CD14-positive monocyte (primary cell): ENCODE measurements at regions not wholly inside any gene's neighbourhood (a gene's known extent, or its start where the extent isn't known, plus 50 kb on each side); places are given as distances from the start of the nearest gene placed in this dataset.

ENCODE experiments used
- DNase-seq, 3 donors: peaks; one replicate each; pipeline ENCODE4 v3.0.0-alpha.2; 2011 to 2022
- H2AFZ ChIP-seq: 2 replicates; pipeline ENCODE4 v1.6.0; 2012; ENCODE audit warnings: mild to moderate bottlenecking, low read depth, low read length, inconsistent platforms; ENCODE audit not compliant: insufficient read depth, poor library complexity, severe bottlenecking
- H3K27ac ChIP-seq, 2 donors: 1 replicate in 1 of 2; 2 replicates in 1 of 2; pipeline ENCODE4 v1.5.1; 2012 to 2013; ENCODE audit warnings: low read length in 2 of 2, control low read depth in 1 of 2, inconsistent platforms in 1 of 2, low read depth in 1 of 2, mild to moderate bottlenecking in 1 of 2
- H3K27me3 ChIP-seq, 2 donors: one replicate each; pipeline versions ENCODE4 v1.6.0 to v1.6.1; 2011 to 2013; ENCODE audit warnings: low read length in 2 of 2; ENCODE audit not compliant: control insufficient read depth in 2 of 2, insufficient read depth in 2 of 2
- H3K36me3 ChIP-seq, 2 donors: replicated peaks in 1 of 2; 1 replicate in 1 of 2; 2 replicates in 1 of 2; pipeline versions ENCODE4 v1.5.1 to v1.6.1; 2012 to 2013; ENCODE audit warnings: low read length in 2 of 2, control low read depth in 1 of 2, inconsistent platforms in 1 of 2, mild to moderate bottlenecking in 1 of 2; ENCODE audit not compliant: insufficient read depth in 2 of 2, control insufficient read depth in 1 of 2
- H3K4me1 ChIP-seq, 2 donors: 1 replicate in 1 of 2; 2 replicates in 1 of 2; pipeline versions ENCODE4 v1.5.1 to v1.6.1; 2012 to 2013; ENCODE audit warnings: low read length in 2 of 2, control low read depth in 1 of 2, inconsistent platforms in 1 of 2, mild to moderate bottlenecking in 1 of 2, moderate library complexity in 1 of 2; ENCODE audit not compliant: insufficient read depth in 2 of 2, control insufficient read depth in 1 of 2
- H3K4me2 ChIP-seq: replicated peaks from 2 replicates; pipeline ENCODE3; 2012; ENCODE audit warnings: low read length, moderate library complexity, mild to moderate bottlenecking; ENCODE audit not compliant: poor library complexity, severe bottlenecking; ENCODE audit errors: extremely low read depth
- H3K4me3 ChIP-seq, 3 experiments: fragments of 200-600 bp in 1 of 3; sonication (generic) in 1 of 3; replicated peaks in 1 of 3; 1 replicate in 2 of 3; 2 replicates in 1 of 3; pipeline ENCODE4 v1.5.1; 2011 to 2013; ENCODE audit warnings: low read length in 3 of 3, mild to moderate bottlenecking in 3 of 3, control low read depth in 2 of 3, low read depth in 2 of 3, inconsistent platforms in 1 of 3, moderate library complexity in 1 of 3
- H3K79me2 ChIP-seq: 2 replicates; pipeline ENCODE4 v1.6.0; 2012; ENCODE audit warnings: mild to moderate bottlenecking, control low read depth, inconsistent platforms, low read length, moderate library complexity; ENCODE audit not compliant: insufficient read depth
- H3K9ac ChIP-seq: 2 replicates; pipeline ENCODE4 v1.6.0; 2017; ENCODE audit warnings: low read length, mild to moderate bottlenecking; ENCODE audit not compliant: insufficient read depth, poor library complexity, severe bottlenecking
- H3K9me3 ChIP-seq, 2 donors: replicated peaks in 1 of 2; 1 replicate in 1 of 2; 2 replicates in 1 of 2; pipeline versions ENCODE4 v1.5.1 to v1.6.1; 2012 to 2013; ENCODE audit warnings: low read length in 2 of 2, control low read depth in 1 of 2; ENCODE audit not compliant: control insufficient read depth in 1 of 2, insufficient read depth in 1 of 2
- H4K20me1 ChIP-seq: 2 replicates; pipeline ENCODE4 v1.6.0; 2012; ENCODE audit warnings: mild to moderate bottlenecking, low read length, control low read depth, moderate library complexity; ENCODE audit not compliant: insufficient read depth
- H3K27ac Mint-ChIP-seq, 7 donors: one replicate each; pipeline ENCODE4 v1.8.0; 2020; ENCODE audit warnings: mild to moderate bottlenecking in 7 of 7, mixed read lengths in 7 of 7, moderate library complexity in 6 of 7, inconsistent platforms in 2 of 7
- H3K27me3 Mint-ChIP-seq, 3 donors: one replicate each; pipeline ENCODE4 v1.8.0; 2021 to 2022; ENCODE audit warnings: low read depth in 3 of 3, mild to moderate bottlenecking in 3 of 3, mixed read lengths in 3 of 3, moderate library complexity in 3 of 3, inconsistent platforms in 1 of 3
- H3K36me3 Mint-ChIP-seq, 2 donors: one replicate each; pipeline ENCODE4 v1.8.0; 2020; ENCODE audit warnings: mixed read lengths in 2 of 2, inconsistent platforms in 1 of 2, mild to moderate bottlenecking in 1 of 2
- H3K4me1 Mint-ChIP-seq: one replicate; pipeline ENCODE4 v1.8.0; 2020; ENCODE audit warnings: mild to moderate bottlenecking, mixed read lengths
- H3K4me3 Mint-ChIP-seq, 2 donors: one replicate each; pipeline ENCODE4 v1.8.0; 2020; ENCODE audit warnings: mild to moderate bottlenecking in 2 of 2, mixed read lengths in 2 of 2, moderate library complexity in 1 of 2
- H3K9me3 Mint-ChIP-seq, 7 donors: one replicate each; pipeline ENCODE4 v1.8.0; 2020 to 2022; ENCODE audit warnings: mixed read lengths in 7 of 7, mild to moderate bottlenecking in 6 of 7, moderate library complexity in 6 of 7, inconsistent platforms in 2 of 7
- WGBS: methylation state at CpG from one replicate; pipeline ENCODE4 v1.1.5; 2013; ENCODE audit warnings: missing lambda C conversion rate; ENCODE audit not compliant: insufficient coverage; 5-methylcytosine and 5-hydroxymethylcytosine counted together
- intact Hi-C, 2 donors: fragments of 100-400 bp; cut with micrococcal nuclease; formaldehyde crosslinking; loops; one replicate each; pipeline versions ENCODE4 v1.15.0 to v1.15.1; 2023
- TF ChIP-seq, protein P1 (sequence below): fragments of 200-600 bp; IDR thresholded peaks from one replicate; pipeline ENCODE4 v1.8.0; 2022; ENCODE audit warnings: antibody characterized with exemption, mild to moderate bottlenecking

DNA sequence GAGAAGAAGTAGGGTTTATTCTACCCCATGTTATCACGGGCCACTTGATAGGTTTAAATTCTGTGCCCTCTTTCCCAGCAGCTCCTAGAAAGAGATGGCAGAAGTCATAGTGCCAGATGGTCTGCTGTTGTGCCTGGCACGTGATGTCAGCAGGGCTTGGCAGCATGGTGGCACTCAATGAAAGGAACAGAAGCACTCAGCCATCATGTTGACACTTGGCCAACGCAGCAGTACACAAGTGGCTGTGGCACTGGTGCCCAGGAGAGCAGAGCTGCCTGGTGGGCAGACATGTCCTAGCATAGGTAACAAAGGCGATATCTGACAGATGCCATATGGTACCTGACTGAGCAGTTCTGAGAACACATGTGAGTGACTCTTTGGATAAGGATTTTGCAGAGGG is 796.4 kb upstream of the ACO1 start:
- intact Hi-C loops = no loop called here
- H3K9me3 Mint-ChIP-seq = peaks cover 0 to 5% (median 0%) of the 10 kb centered on the region in 7 donors

DNA sequence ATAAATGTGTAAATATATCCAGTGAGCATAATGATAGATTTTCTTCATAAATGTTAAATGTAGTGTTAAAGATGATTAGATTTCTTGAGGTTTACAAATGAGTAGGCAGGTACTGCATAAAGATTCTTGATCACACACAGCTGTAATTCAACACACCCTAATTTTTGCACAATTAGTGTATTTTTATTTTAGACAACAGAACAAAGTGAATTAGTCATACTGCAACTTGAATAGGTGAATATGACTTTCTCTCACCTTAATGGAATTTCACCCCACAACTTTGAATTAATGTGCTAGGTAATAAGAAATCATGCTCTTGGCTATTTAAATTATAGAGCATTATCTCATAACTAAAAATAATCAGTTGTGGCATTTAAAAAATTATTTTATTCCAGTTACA is 795.7 kb upstream of the ACO1 start:
- Histone ChIP-seq H3K4me2 (no peak overlapping the region), H3K27ac (no peak overlapping the region)

More for the DNA sequence above, 796.4 kb upstream of the ACO1 start:
- TF ChIP-seq, protein P1, sequence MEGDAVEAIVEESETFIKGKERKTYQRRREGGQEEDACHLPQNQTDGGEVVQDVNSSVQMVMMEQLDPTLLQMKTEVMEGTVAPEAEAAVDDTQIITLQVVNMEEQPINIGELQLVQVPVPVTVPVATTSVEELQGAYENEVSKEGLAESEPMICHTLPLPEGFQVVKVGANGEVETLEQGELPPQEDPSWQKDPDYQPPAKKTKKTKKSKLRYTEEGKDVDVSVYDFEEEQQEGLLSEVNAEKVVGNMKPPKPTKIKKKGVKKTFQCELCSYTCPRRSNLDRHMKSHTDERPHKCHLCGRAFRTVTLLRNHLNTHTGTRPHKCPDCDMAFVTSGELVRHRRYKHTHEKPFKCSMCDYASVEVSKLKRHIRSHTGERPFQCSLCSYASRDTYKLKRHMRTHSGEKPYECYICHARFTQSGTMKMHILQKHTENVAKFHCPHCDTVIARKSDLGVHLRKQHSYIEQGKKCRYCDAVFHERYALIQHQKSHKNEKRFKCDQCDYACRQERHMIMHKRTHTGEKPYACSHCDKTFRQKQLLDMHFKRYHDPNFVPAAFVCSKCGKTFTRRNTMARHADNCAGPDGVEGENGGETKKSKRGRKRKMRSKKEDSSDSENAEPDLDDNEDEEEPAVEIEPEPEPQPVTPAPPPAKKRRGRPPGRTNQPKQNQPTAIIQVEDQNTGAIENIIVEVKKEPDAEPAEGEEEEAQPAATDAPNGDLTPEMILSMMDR = no peak
- Mint-ChIP-seq H3K4me3 (no peak overlapping the region), H3K36me3 (no peaks in the 10 kb centered on the region), H3K27me3 (peaks cover 0 to 1% (median 0%) of the 10 kb centered on the region in 3 donors), H3K4me1 (no peaks in the 10 kb centered on the region), H3K27ac (no peak overlapping the region)
- Histone ChIP-seq H4K20me1 (no peaks in the 10 kb centered on the region), H3K36me3 (no peaks in the 10 kb centered on the region), H3K9ac (no peak overlapping the region), H3K79me2 (no peaks in the 10 kb centered on the region), H3K27me3 (no peaks in the 10 kb centered on the region), H3K27ac (no peak overlapping the region), H3K4me2 (no peak overlapping the region), H3K4me3 (no peak overlapping the region), H3K4me1 (no peaks in the 10 kb centered on the region), H2AFZ (no peak overlapping the region), H3K9me3 (no peaks in the 10 kb centered on the region)
- 81% methylated on average over 4 of the region's 4 CpGs for WGBS
- DNase-seq = no peak

More for the DNA sequence above, 795.7 kb upstream of the ACO1 start:
- no peaks in the 10 kb centered on the region for H3K36me3 Mint-ChIP-seq
- H3K36me3 ChIP-seq = no peaks in the 10 kb centered on the region
- H3K4me1 ChIP-seq = no peaks in the 10 kb centered on the region
- intact Hi-C loops = no loop called here
- TF ChIP-seq, protein P1 = no peak
- no peak overlapping the region for H3K9ac ChIP-seq
- H3K27me3 Mint-ChIP-seq = peaks cover 0 to 1% (median 0%) of the 10 kb centered on the region in 3 donors
- H3K79me2 ChIP-seq = no peaks in the 10 kb centered on the region
- H3K27me3 ChIP-seq = no peaks in the 10 kb centered on the region
- no peaks in the 10 kb centered on the region for H3K9me3 ChIP-seq
- no peak overlapping the region for H2AFZ ChIP-seq
- DNase-seq = no peak
- peaks cover 0 to 2% (median 0%) of the 10 kb centered on the region in 7 donors for H3K9me3 Mint-ChIP-seq
- H3K27ac Mint-ChIP-seq = no peak overlapping the region
- no peak overlapping the region for H3K4me3 ChIP-seq
- H3K4me3 Mint-ChIP-seq = no peak overlapping the region
- no peaks in the 10 kb centered on the region for H4K20me1 ChIP-seq
- H3K4me1 Mint-ChIP-seq = no peaks in the 10 kb centered on the region
